Ishikawa (cell line): ENCODE measurements at regions not wholly inside any gene's neighbourhood (a gene's known extent, or its start where the extent isn't known, plus 50 kb on each side); places are given as distances from the start of the nearest gene placed in this dataset.

Source experiments
- CEBPB ChIP-seq: IDR thresholded peaks from 2 replicates; pipeline ENCODE4 v1.6.1; 2012
- CREB1 ChIP-seq: IDR thresholded peaks from 2 replicates; pipeline ENCODE4 v1.6.1; 2012; ENCODE audit warnings: low read depth
- EGR1 ChIP-seq: IDR thresholded peaks from 2 replicates; pipeline ENCODE4 v1.6.1; 2012
- EP300 ChIP-seq: IDR thresholded peaks from 2 replicates; pipeline ENCODE4 v1.6.1; 2012; ENCODE audit warnings: borderline replicate concordance
- FOXM1 ChIP-seq: IDR thresholded peaks from 2 replicates; pipeline ENCODE4 v1.6.1; 2012; ENCODE audit warnings: low read depth, borderline replicate concordance
- NFIC ChIP-seq: IDR thresholded peaks from 2 replicates; pipeline ENCODE4 v1.6.1; 2012
- RAD21 ChIP-seq: IDR thresholded peaks from 2 replicates; pipeline ENCODE4 v1.6.1; 2012; ENCODE audit warnings: low read depth
- REST ChIP-seq: IDR thresholded peaks from 2 replicates; pipeline ENCODE4 v1.6.1; 2012; ENCODE audit warnings: low read depth, mild to moderate bottlenecking
- TAF1 ChIP-seq: IDR thresholded peaks from 2 replicates; pipeline ENCODE4 v1.6.1; 2012; ENCODE audit warnings: low read depth, mild to moderate bottlenecking
- TCF12 ChIP-seq: IDR thresholded peaks from 2 replicates; pipeline ENCODE4 v1.6.1; 2012; ENCODE audit warnings: low read depth
- TEAD4 ChIP-seq: IDR thresholded peaks from 2 replicates; pipeline ENCODE4 v1.6.1; 2012
- USF1 ChIP-seq: IDR thresholded peaks from 2 replicates; pipeline ENCODE4 v1.6.1; 2012
- YY1 ChIP-seq: IDR thresholded peaks from 2 replicates; pipeline ENCODE4 v1.6.1; 2012; ENCODE audit warnings: low read depth
- ZBTB7A ChIP-seq: IDR thresholded peaks from 2 replicates; pipeline ENCODE4 v1.6.1; 2012; ENCODE audit warnings: low read depth
- TF ChIP-seq, protein P1 (sequence below): IDR thresholded peaks from 2 replicates; pipeline ENCODE4 v1.6.1; 2012

- TF ChIP-seq TEAD4 = no peak
- no peak for TF ChIP-seq TCF12
- TF ChIP-seq FOXM1 = no peak
- TF ChIP-seq, protein P1, sequence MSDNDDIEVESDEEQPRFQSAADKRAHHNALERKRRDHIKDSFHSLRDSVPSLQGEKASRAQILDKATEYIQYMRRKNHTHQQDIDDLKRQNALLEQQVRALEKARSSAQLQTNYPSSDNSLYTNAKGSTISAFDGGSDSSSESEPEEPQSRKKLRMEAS = no peak
- no peak for TF ChIP-seq CREB1
- TF ChIP-seq ZBTB7A = no peak
- TF ChIP-seq TAF1 = no peak
- TF ChIP-seq CEBPB = no peak
- TF ChIP-seq USF1 = no peak
- no peak for TF ChIP-seq RAD21
These were observed 63.1 kb downstream of the MATN1 start for GRCh38 chr1:30660241-30660640.

DNA sequence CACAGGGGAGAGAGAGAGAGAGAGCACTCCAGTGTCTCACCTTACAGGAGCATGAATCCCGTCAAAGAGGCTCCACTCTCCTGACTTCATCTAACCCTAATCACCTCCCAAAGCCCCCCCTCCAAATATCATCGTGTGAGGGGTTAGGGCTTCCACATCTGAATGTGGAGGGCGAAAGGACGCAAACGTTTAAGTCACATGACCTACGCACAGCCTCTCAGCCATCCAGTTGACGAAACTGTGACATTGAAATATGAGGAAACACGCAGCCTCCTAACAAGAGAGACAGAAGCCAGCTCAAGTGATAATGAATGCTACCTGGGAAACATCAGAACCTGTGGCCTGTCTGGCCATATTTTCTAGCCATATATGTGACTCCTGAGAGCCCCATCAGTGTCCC, 63.7 kb downstream of the MATN1 start:
- TF ChIP-seq RAD21 (no peak), USF1 (0 out of 2 replicates have a peak, but pooled peaks have one; percentile 24)

DNA sequence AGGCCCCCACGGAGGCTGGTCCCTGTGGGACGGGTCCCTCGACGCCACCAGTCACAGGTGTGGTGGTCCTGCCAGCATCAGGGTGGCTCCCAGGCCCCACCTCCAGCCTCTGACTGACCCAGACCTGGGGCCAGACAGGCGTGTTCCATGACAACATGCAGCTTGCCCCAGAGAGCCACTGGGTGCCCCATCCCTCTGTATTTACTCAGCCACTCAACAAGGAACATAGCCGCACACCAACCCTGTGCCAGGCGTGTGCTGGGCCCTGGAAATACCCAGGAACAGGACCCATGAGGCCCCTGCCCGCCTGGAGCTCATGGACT, 65.4 kb downstream of the MATN1 start:
- TF ChIP-seq TAF1 (no peak), FOXM1 (no peak), EP300 (no peak), CEBPB (no peak), USF1 (no peak), ZBTB7A (no peak), NFIC (no peak), CREB1 (no peak), REST (no peak), RAD21 (no peak), TCF12 (no peak), TEAD4 (no peak), EGR1 (no peak), YY1 (no peak)
- TF ChIP-seq, protein P1 = no peak

DNA sequence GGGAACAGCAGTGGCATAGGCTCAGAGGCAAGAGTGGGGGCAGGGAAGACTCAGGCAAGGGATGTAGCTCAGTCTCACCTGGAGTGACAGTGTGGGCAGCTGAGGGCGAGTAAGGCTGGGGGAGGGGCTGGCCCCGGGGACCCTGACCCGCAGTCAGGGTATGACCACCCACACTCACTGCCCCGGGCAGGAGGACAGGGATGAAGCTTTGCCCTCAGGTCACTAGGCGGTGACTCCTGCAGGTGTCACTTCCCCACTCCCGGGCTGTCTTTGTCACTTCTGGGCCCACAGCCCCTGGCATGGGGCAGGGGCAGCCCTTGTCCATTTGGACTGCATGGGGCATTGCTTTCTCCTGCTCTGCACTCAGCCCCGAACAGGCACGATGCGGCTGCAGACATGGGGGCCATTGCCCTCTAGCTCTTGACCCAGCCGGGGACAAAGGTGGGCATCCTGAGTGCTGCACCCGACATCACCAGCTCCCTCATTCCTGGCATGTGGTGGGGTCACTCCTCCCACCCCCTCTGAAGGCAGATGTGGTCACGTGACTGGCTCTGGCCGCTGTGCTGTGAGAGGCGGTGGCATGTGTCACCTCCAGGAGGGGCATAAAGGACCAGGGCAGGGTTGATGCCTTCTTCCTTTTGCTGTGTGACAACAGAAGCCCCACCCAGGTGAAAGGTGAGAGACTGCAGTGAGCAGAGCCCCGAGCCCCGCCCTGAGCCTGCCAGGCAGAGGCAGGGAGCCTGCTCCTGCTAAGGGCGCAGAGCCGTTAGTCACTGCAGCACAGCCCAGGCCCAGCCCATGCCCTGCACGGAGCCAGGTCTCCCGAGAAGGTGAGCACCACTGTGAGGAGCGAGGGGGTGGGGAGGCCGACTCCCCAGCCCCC, 66.0 kb downstream of the MATN1 start:
- TF ChIP-seq TEAD4 (no peak), REST (no peak), TAF1 (no peak), USF1 (peak; percentile 70), TCF12 (no peak), NFIC (no peak), YY1 (no peak)
- TF ChIP-seq, protein P1 = no peak

DNA sequence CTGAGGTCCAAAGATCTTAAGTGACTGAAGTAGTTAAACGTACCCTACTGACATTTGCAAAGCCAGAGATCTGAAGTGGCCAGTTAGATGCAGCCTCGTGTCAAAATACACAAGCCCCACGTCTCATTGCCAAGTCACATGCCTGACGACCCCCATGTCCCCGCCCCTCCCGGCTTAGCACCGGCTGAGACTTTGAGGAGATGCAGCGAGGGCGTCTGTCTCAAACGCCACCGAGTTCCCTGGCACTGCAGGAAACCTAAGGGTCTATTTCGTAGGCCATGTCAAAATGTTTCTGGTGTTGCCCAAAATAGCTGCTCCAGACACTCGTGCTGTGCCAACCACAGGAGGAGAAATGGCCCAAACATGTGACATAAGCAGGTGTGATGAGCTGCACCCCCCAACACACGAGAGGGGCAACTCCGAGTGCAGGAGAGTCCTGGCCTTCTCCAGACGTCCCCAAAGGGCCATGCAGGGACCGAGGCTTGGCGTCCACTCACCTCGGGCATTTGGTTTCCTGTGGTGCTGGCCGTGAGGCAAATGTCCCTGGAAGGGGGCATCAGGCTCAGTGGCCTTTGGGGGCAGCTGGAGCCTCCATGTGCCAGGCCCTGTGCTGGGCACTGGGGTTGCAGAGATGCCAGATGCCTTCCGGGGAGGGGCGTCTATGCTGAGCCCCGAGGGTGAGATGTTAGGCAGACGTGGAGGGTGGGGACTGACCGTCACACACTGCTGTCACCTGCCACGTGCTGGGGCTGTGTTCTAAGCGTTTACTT, 67.0 kb downstream of the MATN1 start:
- TF ChIP-seq YY1 (no peak), EP300 (no peak), USF1 (no peak), TEAD4 (no peak), TCF12 (no peak), EGR1 (no peak), FOXM1 (no peak), REST (no peak), CEBPB (no peak), TAF1 (no peak)
- TF ChIP-seq, protein P1 = no peak
